KMS-11 (cell line): ENCODE measurements at regions not wholly inside any gene's neighbourhood (a gene's known extent, or its start where the extent isn't known, plus 50 kb on each side); places are given as distances from the start of the nearest gene placed in this dataset.
"Not testable (repeated sequence)": the region's sequence is repeated elsewhere in the genome, so short reads cannot be mapped to it uniquely, and the experiment has no call there.

Source experiments
- H2AFZ ChIP-seq: fragments of 200-600 bp; sonication (generic); 2 replicates; pipeline ENCODE4 v1.6.1; 2016; ENCODE audit warnings: antibody characterized with exemption, mixed run types, low read depth
- H3K27ac ChIP-seq: fragments of 200-600 bp; sonication (generic); 2 replicates; pipeline ENCODE4 v1.6.1; 2016; ENCODE audit warnings: mild to moderate bottlenecking, mixed run types
- H3K27me3 ChIP-seq: fragments of 200-600 bp; sonication (generic); 2 replicates; pipeline ENCODE4 v1.6.1; 2017; ENCODE audit warnings: mild to moderate bottlenecking, low read depth, mixed run types, moderate library complexity; ENCODE audit not compliant: insufficient read depth
- H3K36me3 ChIP-seq: fragments of 200-600 bp; sonication (generic); 2 replicates; pipeline ENCODE4 v1.6.1; 2017; ENCODE audit warnings: mild to moderate bottlenecking, mixed run types; ENCODE audit not compliant: insufficient read depth
- H3K4me1 ChIP-seq: fragments of 200-600 bp; sonication (generic); 2 replicates; pipeline ENCODE4 v1.6.1; 2016; ENCODE audit warnings: mild to moderate bottlenecking, low read depth, mixed run types; ENCODE audit not compliant: poor library complexity, severe bottlenecking
- H3K4me2 ChIP-seq: fragments of 200-600 bp; sonication (generic); 2 replicates; pipeline ENCODE4 v1.7.0; 2016; ENCODE audit warnings: mild to moderate bottlenecking, mixed run types
- H3K4me3 ChIP-seq: fragments of 200-600 bp; sonication (generic); IDR thresholded peaks from 2 replicates; pipeline ENCODE4 v1.6.1; 2017; ENCODE audit warnings: low read depth, low read length, mixed read lengths; ENCODE audit not compliant: insufficient read depth
- H3K79me2 ChIP-seq: fragments of 200-600 bp; sonication (generic); 2 replicates; pipeline ENCODE4 v1.6.1; 2016; ENCODE audit warnings: low read depth, mixed run types; ENCODE audit not compliant: insufficient read depth
- H3K9ac ChIP-seq: fragments of 200-600 bp; sonication (generic); 2 replicates; pipeline ENCODE4 v1.6.1; 2016; ENCODE audit warnings: mild to moderate bottlenecking, mixed run types
- H4K20me1 ChIP-seq: fragments of 200-600 bp; sonication (generic); 2 replicates; pipeline ENCODE4 v1.6.1; 2016; ENCODE audit warnings: mild to moderate bottlenecking, mixed run types; ENCODE audit not compliant: insufficient read depth
- CTCF ChIP-seq: fragments of 200-600 bp; sonication (generic); conservative IDR thresholded peaks from 2 replicates; pipeline ENCODE4 v1.6.1; 2017; ENCODE audit warnings: low read depth, mild to moderate bottlenecking, antibody characterized with exemption, low read length, moderate library complexity, mixed read lengths

GRCh38 chr15:20296261-20296660, 245.3 kb downstream of the GOLGA6L6 start:
- H3K36me3 ChIP-seq, H3K4me2 ChIP-seq, H4K20me1 ChIP-seq, H3K27me3 ChIP-seq, H3K4me3 ChIP-seq, H3K27ac ChIP-seq, H2AFZ ChIP-seq, H3K9ac ChIP-seq, H3K4me1 ChIP-seq, H3K79me2 ChIP-seq: not testable (repeated sequence)

GRCh38 chr15:20295238-20295811, 246.3 kb downstream of the GOLGA6L6 start:
- no peak overlapping the region for H3K4me3 ChIP-seq
- H3K4me1 ChIP-seq: no peaks in the 10 kb centered on the region
- no peaks in the 10 kb centered on the region for H3K79me2 ChIP-seq
- H3K4me2 ChIP-seq: no peak overlapping the region
- no peak overlapping the region for H3K9ac ChIP-seq
- no peak for TF ChIP-seq CTCF
- H3K27ac ChIP-seq: no peak overlapping the region
- no peaks in the 10 kb centered on the region for H4K20me1 ChIP-seq
- no peaks in the 10 kb centered on the region for H3K36me3 ChIP-seq
- H3K27me3 ChIP-seq: no peaks in the 10 kb centered on the region
- no peak overlapping the region for H2AFZ ChIP-seq

GRCh38 chr15:20294651-20295237, 246.9 kb downstream of the GOLGA6L6 start:
- H3K27me3 ChIP-seq: no peaks in the 10 kb centered on the region
- H3K9ac ChIP-seq: no peak overlapping the region
- H3K79me2 ChIP-seq: no peaks in the 10 kb centered on the region
- H3K36me3 ChIP-seq: no peaks in the 10 kb centered on the region
- no peak overlapping the region for H3K4me2 ChIP-seq
- H3K27ac ChIP-seq: no peak overlapping the region
- TF ChIP-seq CTCF: no peak
- H2AFZ ChIP-seq: no peak overlapping the region
- H3K4me1 ChIP-seq: no peaks in the 10 kb centered on the region
- no peak overlapping the region for H3K4me3 ChIP-seq
- no peaks in the 10 kb centered on the region for H4K20me1 ChIP-seq

GRCh38 chr15:20292422-20293005, 249.1 kb downstream of the GOLGA6L6 start:
- not testable (repeated sequence) for H3K27ac ChIP-seq, H3K79me2 ChIP-seq, H3K27me3 ChIP-seq, H3K4me3 ChIP-seq, H3K36me3 ChIP-seq, H4K20me1 ChIP-seq, H3K4me1 ChIP-seq, H3K4me2 ChIP-seq, H3K9ac ChIP-seq, H2AFZ ChIP-seq

GRCh38 chr15:20291616-20292015, 250.0 kb downstream of the GOLGA6L6 start:
- H4K20me1 ChIP-seq, H3K27me3 ChIP-seq, H3K36me3 ChIP-seq, H2AFZ ChIP-seq, H3K9ac ChIP-seq, H3K27ac ChIP-seq, H3K4me2 ChIP-seq, H3K79me2 ChIP-seq, H3K4me3 ChIP-seq, H3K4me1 ChIP-seq: not testable (repeated sequence)

GRCh38 chr15:20290606-20291005, 251.0 kb downstream of the GOLGA6L6 start:
- not testable (repeated sequence) for H3K27ac ChIP-seq, H3K79me2 ChIP-seq, H3K36me3 ChIP-seq, H3K9ac ChIP-seq, H3K4me3 ChIP-seq, H3K27me3 ChIP-seq, H3K4me2 ChIP-seq, H3K4me1 ChIP-seq, H2AFZ ChIP-seq, H4K20me1 ChIP-seq

GRCh38 chr15:20289538-20290103, 252.0 kb downstream of the GOLGA6L6 start:
- not testable (repeated sequence) for H3K27me3 ChIP-seq, H3K36me3 ChIP-seq, H3K4me2 ChIP-seq, H2AFZ ChIP-seq, H3K79me2 ChIP-seq, H3K9ac ChIP-seq, H3K4me1 ChIP-seq, H3K27ac ChIP-seq, H3K4me3 ChIP-seq, H4K20me1 ChIP-seq

GRCh38 chr15:20288800-20289537, 252.6 kb downstream of the GOLGA6L6 start:
- H3K79me2 ChIP-seq, H3K9ac ChIP-seq, H3K4me2 ChIP-seq, H2AFZ ChIP-seq, H3K36me3 ChIP-seq, H3K27ac ChIP-seq, H3K27me3 ChIP-seq, H3K4me1 ChIP-seq, H4K20me1 ChIP-seq, H3K4me3 ChIP-seq: not testable (repeated sequence)
